Gastroesophageal sphincter (tissue), 4 donors: ENCODE measurements at regions not wholly inside any gene's neighbourhood (a gene's known extent, or its start where the extent isn't known, plus 50 kb on each side); places are given as distances from the start of the nearest gene placed in this dataset.

Experiments
- ATAC-seq: fragments of 150-250 bp; one replicate; pipeline ENCODE4 v1.9.1; 2016; ENCODE audit warnings: mild to moderate bottlenecking, moderate library complexity
- H3K27ac ChIP-seq, 4 donors: fragments of 200-600 bp; sonication (generic) in 3 of 4; 1 replicate in 3 of 4; 2 replicates in 1 of 4; pipeline ENCODE4 v1.5.1; 2016 to 2019
- H3K27me3 ChIP-seq: fragments of 200-600 bp; sonication (generic); one replicate; pipeline ENCODE4 v1.5.1; 2019
- H3K36me3 ChIP-seq, 2 donors: fragments of 200-600 bp; sonication (generic); one replicate each; pipeline ENCODE4 v1.5.1; 2019; ENCODE audit warnings: control low read depth in 1 of 2
- H3K4me1 ChIP-seq, 3 donors: fragments of 200-600 bp; sonication (generic); 1 replicate in 2 of 3; 2 replicates in 1 of 3; pipeline ENCODE4 v1.5.1; 2016 to 2019; ENCODE audit warnings: control low read depth in 2 of 3
- H3K4me3 ChIP-seq, 2 donors: fragments of 200-600 bp; sonication (generic); one replicate each; pipeline ENCODE4 v1.5.1; 2019; ENCODE audit warnings: mild to moderate bottlenecking in 1 of 2, moderate library complexity in 1 of 2
- H3K9me3 ChIP-seq, 3 donors: fragments of 200-600 bp; sonication (generic); one replicate each; pipeline ENCODE4 v1.5.1; 2017 to 2019; ENCODE audit warnings: control low read depth in 2 of 3
- CTCF ChIP-seq, 4 experiments: fragments of 200-600 bp in 2 of 4; fragments of 450-650 bp in 2 of 4; sonication (generic) in 1 of 4; IDR thresholded peaks; one replicate each; pipeline ENCODE4 v1.5.1; 2017 to 2019; ENCODE audit warnings: antibody characterized with exemption in 4 of 4, mild to moderate bottlenecking in 2 of 4, moderate library complexity in 2 of 4
- EP300 ChIP-seq: sonication (generic); formaldehyde crosslinking; IDR thresholded peaks from one replicate; pipeline ENCODE4 v1.6.1; 2017; ENCODE audit warnings: antibody characterized with exemption, mild to moderate bottlenecking
- POLR2A ChIP-seq, 2 donors: fragments of 450-650 bp; IDR thresholded peaks; one replicate each; pipeline ENCODE4 v1.6.1; 2017; ENCODE audit warnings: antibody characterized with exemption in 2 of 2, mild to moderate bottlenecking in 2 of 2, moderate library complexity in 1 of 2
- POLR2AphosphoS5 ChIP-seq: sonication (generic); formaldehyde crosslinking; IDR thresholded peaks from one replicate; pipeline ENCODE4 v1.6.1; 2017; ENCODE audit warnings: antibody characterized with exemption
- WGBS, 2 donors: methylation state at CpG; one replicate each; pipeline ENCODE4 v1.1.5; 2018; ENCODE audit warnings: low coverage in 1 of 2; 5-methylcytosine and 5-hydroxymethylcytosine counted together

DNA sequence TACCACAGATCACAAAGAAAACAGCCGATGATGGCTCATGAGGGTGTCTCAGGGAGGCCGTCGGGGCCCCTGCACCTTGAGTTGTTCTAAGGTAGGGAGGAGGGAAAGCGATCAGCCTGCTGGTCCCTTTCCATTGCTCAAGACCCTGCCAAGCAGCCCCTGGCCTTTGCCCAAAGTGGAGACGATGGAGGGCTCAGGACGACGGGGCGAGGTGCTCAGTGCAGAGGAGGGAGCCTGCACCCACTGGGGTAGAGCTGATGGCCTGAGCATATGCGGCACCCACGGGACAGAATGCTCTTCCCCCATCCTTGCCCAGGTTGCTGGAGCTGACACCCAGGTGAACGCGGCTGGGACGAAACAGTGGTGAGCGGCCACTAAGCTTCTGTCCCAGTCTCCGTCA is 58.3 kb upstream of the FAM20C start:
- ATAC-seq, result no peak
- no peaks in the 10 kb centered on the region for H3K9me3 ChIP-seq
- WGBS, 2 donors, result 88% methylated on average over 8 of the region's 15 CpGs; no CpG with 5 or more reads in 1 of the 2 donors
- no peaks in the 10 kb centered on the region for H3K27me3 ChIP-seq
- H3K27ac ChIP-seq, result no peak overlapping the region
- TF ChIP-seq POLR2A (IDR thresholded peaks at IDR 0.05), result no peak
- no peak for TF ChIP-seq POLR2AphosphoS5
- TF ChIP-seq EP300, result no peak
- TF ChIP-seq CTCF (IDR thresholded peaks at IDR 0.05), result no peak
- peaks cover 0 to 36% (median 20%) of the 10 kb centered on the region in 3 donors for H3K4me1 ChIP-seq
- no peak overlapping the region for H3K4me3 ChIP-seq
- H3K36me3 ChIP-seq, result no peaks in the 10 kb centered on the region

GRCh38 chr7:134561-135256 is 57.7 kb upstream of the FAM20C start:
- H3K27ac ChIP-seq, result no peak overlapping the region
- ATAC-seq, result no peak
- no peaks in the 10 kb centered on the region for H3K27me3 ChIP-seq
- H3K36me3 ChIP-seq, result no peaks in the 10 kb centered on the region
- peaks cover 0 to 29% (median 14%) of the 10 kb centered on the region in 3 donors for H3K4me1 ChIP-seq
- WGBS, 2 donors, result 95 to 97% methylated on average over 6 of the region's 21 CpGs
- TF ChIP-seq POLR2A (IDR thresholded peaks at IDR 0.05) (no peak), EP300 (no peak), POLR2AphosphoS5 (no peak), CTCF (IDR thresholded peaks at IDR 0.05) (no peak)
- no peak overlapping the region for H3K4me3 ChIP-seq
- H3K9me3 ChIP-seq, result no peaks in the 10 kb centered on the region

- ATAC-seq, result no peak
- TF ChIP-seq POLR2A (IDR thresholded peaks at IDR 0.05), result no peak
- no peak overlapping the region for H3K4me3 ChIP-seq
- H3K4me1 ChIP-seq, result peaks cover 0 to 24% (median 8%) of the 10 kb centered on the region in 3 donors
- no peaks in the 10 kb centered on the region for H3K27me3 ChIP-seq
- 95% methylated on average over 7 of the region's 7 CpGs; no CpG with 5 or more reads in 1 of the 2 donors for WGBS, 2 donors
- H3K27ac ChIP-seq, result no peak overlapping the region
- H3K36me3 ChIP-seq, result no peaks in the 10 kb centered on the region
- H3K9me3 ChIP-seq, result no peaks in the 10 kb centered on the region
Measured at GRCh38 chr7:135257-135653, 57.1 kb upstream of the FAM20C start.

GRCh38 chr7:135731-136645 is 56.4 kb upstream of the FAM20C start:
- no peak for TF ChIP-seq EP300
- no peak for TF ChIP-seq POLR2AphosphoS5
- TF ChIP-seq CTCF (IDR thresholded peaks at IDR 0.05), result no peak
- TF ChIP-seq POLR2A (IDR thresholded peaks at IDR 0.05), result no peak
- ATAC-seq, result no peak
- no peaks in the 10 kb centered on the region for H3K27me3 ChIP-seq
- H3K4me1 ChIP-seq, result peaks cover 0 to 17% (median 6%) of the 10 kb centered on the region in 3 donors
- H3K27ac ChIP-seq, result no peak overlapping the region
- no peaks in the 10 kb centered on the region for H3K36me3 ChIP-seq
- H3K4me3 ChIP-seq, result no peak overlapping the region
- 83 to 85% methylated on average over 7 to 8 of the region's 12 CpGs for WGBS, 2 donors
- no peaks in the 10 kb centered on the region for H3K9me3 ChIP-seq

GRCh38 chr7:137094-137891 is 55.1 kb upstream of the FAM20C start:
- Histone ChIP-seq H3K27ac (no peak overlapping the region), H3K27me3 (no peaks in the 10 kb centered on the region), H3K4me1 (peaks cover 0 to 17% (median 0%) of the 10 kb centered on the region in 3 donors), H3K36me3 (no peaks in the 10 kb centered on the region), H3K9me3 (no peaks in the 10 kb centered on the region), H3K4me3 (no peak overlapping the region)
- 78 to 83% methylated on average over 13 to 14 of the region's 14 CpGs for WGBS, 2 donors
- ATAC-seq, result no peak
- TF ChIP-seq EP300, result no peak
- TF ChIP-seq POLR2A (IDR thresholded peaks at IDR 0.05), result no peak
- no peak for TF ChIP-seq CTCF (IDR thresholded peaks at IDR 0.05)
- no peak for TF ChIP-seq POLR2AphosphoS5
